CD4-positive, alpha-beta T cell treated with Interleukin-12 subunit alpha and Interleukin-12 subunit beta, for 1 hour (primary cell): ENCODE measurements at regions not wholly inside any gene's neighbourhood (a gene's known extent, or its start where the extent isn't known, plus 50 kb on each side); places are given as distances from the start of the nearest gene placed in this dataset.
"Not testable (repeated sequence)": the region's sequence is repeated elsewhere in the genome, so short reads cannot be mapped to it uniquely, and the experiment has no call there.

Experiments used
- DNase-seq: peaks from one replicate; pipeline ENCODE4 v3.0.0-alpha.2; 2020

DNA sequence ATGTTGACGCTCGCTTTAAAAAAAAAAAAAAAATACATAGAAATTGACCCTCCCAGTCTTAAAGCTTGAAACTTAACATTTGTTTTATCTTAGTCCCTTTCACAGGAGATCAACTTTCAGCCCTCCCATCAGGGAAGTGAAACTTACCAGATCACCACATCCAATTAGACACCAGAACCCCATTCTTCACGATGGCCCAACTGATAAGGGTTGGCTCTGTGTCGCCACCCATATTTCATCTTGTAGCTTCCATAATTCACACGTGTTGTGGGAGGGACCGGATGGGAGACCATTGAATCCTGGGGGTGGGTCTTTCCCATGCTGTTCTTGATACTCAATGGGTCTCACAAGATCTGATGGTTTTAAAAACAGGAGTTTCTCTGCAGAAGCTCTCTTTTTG is 629.4 kb upstream of the KCND2 start:
- no peak for DNase-seq

DNA sequence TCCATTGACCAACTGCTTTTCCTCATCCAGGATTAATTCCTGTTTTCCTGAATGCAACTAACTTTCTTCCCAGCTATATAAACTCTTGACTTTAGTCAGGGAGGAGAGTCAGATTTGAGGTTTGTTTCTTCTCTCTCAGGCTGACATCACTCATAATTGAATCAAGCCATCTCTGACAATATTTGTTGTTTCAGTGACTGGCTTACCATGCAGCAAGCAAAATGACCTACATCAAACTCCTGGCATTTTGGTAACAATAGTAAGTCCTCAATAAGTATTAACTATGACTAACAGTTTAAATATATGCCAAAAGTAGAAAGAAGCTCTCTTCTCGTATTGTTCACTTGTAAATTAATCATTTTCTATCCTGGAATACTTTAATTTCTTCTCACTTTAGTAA is 625.7 kb upstream of the KCND2 start:
- DNase-seq, result no peak

DNA sequence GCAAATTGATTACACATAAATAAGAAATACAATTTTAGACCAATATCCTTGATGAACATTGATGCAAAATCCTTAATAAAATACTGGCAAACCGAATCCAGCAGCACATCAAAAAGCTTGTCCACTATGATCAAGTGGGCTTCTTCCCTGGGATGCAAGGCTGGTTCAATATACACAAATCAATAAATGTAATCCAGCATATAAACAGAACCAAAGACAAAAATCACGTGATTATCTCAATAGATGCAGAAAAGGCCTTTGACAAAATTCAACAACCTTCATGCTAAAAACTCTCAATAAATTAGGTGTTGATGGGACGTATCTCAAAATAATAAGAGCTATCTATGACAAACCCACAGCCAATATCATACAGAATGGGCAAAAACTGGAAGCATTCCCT is 624.2 kb upstream of the KCND2 start:
- not testable (repeated sequence) for DNase-seq

DNA sequence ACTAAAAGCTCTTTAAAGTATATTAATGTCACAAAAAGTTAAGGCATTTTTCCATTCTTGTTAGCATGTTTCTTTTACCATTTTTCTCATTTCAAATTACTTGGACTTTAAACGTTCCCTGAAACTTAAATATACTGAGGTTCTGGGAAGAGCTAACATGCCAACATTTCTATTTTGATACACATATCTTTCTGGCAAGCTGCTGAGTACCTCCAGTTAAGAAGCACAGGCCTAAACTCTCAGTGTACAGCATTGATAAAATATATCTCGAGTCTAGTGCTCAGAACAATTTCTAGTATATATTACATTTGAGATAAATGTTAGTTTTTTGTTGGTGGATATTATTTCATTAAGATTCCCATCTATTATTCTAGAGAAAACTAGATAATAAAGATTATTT is 612.9 kb upstream of the KCND2 start:
- no peak for DNase-seq

DNA sequence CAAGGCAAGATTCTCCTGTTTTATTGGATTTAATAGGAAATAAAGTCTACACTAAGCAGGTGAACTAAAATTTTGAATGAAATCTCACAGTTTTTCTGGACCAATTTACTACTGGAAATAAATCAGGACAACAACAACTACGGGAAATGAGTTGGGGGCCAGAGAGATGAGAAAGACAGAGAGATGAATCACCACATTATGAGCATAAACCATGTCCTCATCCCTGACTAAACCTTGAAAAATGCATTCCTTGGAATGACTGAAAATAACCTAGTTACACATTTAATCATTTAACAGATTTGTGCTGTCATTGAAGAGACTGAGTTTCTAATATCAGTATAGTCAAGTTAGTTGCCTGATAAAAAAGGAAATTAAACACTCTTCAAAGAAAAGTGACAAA is 608.4 kb upstream of the KCND2 start:
- DNase-seq, result no peak

DNA sequence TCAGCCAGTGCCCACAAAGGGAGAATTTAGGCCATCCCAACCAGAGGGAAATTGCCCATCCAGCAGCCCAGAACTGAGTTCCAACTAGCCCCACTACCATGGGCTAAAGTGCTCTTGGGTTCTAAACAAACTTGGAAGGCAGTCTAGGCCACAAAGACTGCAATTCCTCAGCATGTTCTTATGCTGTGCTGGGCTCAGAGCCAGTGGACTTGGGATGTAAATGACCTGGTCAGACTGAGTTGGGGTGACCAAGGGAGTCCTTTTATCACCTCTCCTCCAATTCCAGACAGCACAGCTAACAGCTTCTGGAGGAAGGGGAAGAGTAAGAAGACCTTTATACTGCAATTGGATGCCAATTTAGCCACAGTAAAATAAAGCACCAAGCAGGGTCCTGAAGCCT is 607.2 kb upstream of the KCND2 start:
- no peak for DNase-seq

DNA sequence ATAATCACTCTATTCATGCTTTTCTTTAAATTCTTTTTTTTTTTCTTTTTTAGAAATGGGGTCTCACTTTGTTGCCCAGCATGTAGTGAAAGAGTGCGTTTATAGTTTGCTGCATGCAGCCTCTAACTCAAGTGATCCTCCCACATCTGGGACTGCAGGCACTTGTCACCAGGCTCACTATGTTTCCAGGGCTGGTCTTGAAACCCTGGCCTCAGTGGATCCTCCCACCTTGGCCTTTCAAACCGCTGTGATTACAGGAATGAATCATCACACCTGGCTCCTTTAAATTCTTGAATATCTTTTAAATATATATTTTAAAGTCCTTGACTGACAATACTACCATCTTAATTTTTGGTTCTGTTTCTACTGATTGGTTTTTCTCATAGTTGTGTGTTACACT is 591.6 kb upstream of the KCND2 start:
- no peak for DNase-seq

DNA sequence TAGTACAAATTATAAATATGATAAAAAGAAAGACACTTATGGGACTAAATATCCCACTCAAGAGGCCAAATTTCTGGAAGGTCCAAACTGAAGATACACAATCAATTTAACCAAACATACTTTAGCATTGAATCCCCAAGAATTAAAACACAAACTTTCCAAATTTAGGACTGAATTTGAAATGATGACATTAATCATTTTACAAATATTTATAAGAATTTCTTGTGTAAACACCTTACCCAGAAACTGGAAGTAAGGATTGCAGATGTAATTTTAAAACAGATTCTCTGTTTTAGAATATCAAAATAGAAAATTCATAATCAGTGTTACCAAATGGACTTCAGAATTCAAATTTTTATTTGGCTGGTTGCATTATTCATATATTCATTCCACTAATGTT is 588.2 kb upstream of the KCND2 start:
- DNase-seq, result no peak

DNA sequence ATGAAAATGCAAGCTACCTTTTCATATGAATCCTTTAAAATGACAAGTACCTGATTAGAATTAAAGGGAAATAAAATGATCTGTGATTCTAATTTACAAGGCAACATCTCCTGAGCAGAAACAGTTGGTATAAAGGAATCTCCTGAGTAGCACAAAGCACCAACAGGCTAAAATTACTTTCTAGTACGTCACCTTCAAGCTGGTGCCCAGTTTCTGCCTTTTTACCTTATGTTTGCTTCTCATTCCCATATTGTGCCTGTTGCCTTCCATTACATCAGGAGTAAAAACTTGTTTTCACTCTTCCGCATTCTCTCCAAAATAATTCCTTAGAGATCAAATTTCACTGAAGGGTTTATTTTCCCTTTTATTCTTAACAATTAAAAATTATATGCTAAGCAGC is 587.1 kb upstream of the KCND2 start:
- DNase-seq, result no peak

DNA sequence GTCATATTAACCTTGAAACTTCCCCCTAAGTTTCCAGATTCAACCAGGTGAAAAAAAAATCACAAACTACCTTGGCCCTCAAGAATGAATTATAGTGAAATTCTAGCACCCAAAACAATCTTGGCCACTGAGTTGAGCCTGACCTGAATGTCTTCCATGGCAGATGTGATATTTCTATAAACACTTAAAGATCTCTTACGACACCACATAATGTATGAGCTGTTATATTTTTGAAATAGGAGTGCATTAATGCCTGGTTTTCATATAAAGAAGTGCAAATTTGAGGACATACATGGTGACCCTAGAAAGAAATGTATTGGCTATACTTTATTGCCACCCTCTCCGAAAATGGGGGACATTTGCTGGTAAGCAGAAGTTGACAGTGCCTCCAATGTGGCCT is 584.1 kb upstream of the KCND2 start:
- DNase-seq, result no peak

DNA sequence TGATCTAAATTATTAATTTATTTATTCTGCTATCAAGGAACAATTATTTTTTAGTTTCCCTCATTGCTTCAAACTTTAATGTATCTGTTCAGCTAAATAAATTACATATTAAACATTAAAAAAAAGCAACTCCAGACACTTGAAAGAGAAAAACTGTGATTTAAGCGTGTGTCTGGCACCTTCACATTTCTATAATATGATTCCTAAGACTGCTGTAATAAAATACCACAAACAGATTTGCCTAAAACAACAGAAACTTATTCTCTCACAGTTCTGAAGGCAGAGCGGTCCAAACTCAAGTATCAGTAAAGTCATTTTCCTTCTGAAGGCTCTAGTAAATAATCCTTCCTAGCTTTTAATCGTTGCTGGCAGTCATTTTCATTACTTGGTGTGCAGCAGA is 580.4 kb upstream of the KCND2 start:
- DNase-seq, result no peak

DNA sequence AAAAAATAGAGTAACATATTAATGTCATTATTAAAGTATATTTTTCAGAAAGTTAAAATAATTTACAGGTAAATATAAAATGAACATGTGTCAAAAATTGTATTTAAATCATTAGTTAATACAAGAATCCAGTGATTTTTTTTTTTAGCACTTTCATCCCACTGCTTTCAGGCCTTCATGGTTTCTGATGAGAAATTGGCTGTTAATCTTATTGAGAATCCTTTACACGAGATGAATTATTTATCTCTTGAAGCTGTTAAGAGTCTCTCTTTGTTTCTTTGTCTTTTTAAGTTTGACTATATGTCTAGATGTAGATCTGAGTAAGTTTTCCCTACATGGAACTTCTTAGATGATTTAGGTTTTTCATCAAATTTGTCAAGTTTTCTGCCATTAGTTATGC is 578.5 kb upstream of the KCND2 start:
- DNase-seq, result no peak

DNA sequence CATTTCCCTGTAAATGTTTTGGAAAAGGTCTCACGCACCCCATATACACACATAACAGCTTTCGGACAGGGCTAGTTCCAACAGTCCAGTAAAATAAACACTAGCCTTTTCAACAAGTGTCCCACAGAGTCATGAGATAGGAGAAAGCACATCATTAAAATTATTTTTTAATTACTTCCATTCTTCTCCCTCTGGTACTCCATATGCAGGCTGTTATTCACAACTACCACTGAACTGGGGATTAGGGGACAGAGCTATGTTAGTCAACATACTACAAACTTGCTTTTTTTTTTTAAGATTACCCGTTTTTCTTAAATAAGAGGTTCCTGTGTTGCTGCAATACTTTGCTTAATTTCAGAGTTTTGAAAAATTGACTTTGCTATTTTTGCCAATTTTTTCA is 576.6 kb upstream of the KCND2 start:
- DNase-seq, result no peak

DNA sequence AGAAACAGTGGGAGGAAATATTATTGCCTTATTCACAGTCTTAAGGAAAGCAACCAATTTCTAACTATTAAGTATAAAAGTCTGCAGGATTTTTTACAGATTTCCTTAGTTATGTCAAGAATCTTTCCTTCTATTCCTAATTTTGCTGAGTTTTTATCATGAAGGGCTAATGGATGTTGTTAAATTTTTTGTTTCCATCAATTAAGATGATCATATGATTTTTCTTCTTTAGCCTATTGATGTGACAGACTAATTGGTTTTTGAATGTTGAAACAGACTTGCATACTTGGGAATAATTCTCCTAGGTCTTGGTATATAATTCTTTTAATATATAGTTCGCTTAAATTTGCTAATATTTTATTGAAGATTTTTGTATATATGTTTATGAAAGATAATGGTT is 569.1 kb upstream of the KCND2 start:
- DNase-seq, result no peak

DNA sequence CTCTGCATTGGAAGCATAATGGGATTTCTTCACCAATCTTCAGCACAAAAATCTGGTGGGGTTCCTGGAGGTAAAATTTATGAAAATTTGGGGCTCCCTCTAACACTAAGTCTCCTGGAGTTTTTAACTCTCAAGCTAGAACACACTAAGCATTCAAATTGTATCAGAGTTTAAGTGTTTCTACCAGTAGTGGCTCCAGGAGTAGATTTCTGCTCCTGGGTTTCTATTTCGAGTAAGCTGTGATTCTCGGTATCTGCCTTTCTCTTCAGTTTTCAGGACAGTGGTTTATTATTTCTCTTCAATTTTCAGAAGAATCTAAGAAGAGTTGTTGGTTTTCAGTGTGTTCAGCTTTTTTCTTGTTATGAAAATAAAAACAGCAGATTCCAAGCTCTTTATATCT is 566.4 kb upstream of the KCND2 start:
- DNase-seq, result no peak

DNA sequence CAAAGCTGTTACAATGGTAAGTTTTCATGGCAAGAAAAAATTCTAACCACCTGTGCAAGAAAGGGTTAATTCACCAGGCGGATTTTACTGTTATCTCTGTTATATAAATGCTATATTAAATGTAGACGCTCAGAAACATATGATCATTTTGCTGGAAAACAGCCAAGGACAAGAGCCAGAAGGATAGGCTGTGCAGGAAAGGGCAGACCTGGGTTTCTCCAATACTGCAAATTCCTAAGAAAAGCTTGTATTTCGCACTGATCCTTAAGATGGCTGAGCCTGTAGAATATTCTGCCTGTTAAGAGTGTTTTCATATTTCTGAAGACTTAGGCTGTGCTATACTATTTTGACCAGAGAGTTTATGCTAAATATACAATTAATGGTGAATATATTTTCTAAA is 564.1 kb upstream of the KCND2 start:
- no peak for DNase-seq

DNA sequence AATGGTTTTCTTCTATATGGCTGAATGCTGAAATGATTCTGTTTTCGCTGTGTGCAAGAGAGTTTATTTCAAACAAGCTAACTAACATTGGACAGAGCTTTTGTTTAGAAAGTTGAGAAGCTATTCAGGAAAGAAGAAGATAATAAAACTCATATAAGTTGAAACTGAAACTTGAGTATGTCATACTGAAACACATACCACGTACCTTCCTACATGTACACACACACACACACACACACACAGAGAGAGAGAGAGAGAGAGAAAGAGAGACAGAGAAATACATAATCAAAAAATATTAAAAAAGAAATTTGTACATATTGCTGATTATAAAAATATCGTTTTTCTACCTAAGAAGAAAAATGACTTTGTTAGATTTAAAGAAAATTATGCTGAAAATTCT is 561.9 kb upstream of the KCND2 start:
- DNase-seq, result no peak

DNA sequence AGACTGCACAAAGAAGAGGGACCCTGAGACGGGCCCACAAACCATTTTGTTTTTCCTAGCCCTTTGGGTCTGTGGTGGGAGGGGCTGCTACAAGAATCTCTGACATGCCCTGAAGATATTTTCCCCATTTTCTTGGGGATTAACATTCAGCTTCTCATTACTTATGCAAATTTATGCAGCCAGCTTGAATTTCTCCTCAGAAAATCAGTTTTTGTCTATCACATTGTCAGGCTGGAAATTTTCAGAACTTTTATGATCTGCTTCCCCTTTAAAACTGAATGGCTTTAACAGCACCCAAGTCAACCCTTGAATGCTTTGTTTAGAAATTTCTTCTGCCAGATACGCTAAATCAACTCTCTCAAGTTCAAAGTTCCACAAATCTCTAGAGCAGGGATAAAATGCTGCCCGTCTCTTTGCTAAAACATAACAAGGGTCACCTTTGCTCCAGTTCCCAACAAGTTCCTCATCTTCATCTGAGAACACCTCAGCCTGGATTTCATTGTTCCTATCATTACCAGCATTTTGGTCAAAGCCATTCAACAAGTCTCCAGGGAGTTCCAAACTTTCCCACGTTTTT is 560.0 kb upstream of the KCND2 start:
- no peak for DNase-seq

DNA sequence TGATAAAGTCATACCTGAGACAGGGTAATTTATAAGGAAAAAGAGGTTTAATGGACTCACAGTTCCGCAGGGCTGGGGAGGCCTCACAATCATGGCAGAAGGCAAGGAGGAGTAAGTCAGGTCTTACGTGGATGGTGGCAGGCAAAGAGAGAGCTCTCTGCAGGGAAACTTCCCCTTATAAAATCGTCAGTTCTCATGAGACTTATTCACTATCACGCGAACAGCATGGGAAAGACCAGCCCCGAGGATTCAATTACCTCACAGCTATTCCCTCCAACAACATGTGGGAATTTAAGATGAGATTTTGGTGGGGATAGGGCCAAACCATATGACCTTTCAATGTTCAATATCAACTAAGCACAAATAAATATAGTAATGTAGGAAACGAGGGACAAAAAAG is 559.4 kb upstream of the KCND2 start:
- DNase-seq, result no peak

DNA sequence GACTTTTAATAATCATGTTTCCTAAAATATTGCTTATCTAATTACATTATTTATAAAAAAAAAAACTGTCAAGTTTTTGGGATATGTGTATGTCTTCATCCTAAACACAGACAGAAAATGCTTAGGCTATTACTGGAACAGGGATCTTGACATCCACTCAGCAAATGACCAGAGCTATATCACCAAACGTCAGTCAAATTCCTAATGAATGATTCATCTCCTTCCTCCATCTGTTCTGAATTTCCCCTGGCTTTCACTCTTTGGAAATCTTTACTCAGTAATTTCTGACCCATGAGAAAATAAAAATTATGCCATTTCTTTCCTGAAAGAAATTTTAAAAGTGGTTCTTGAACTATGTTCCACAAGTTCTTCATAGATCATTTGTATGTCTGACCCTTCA is 552.4 kb upstream of the KCND2 start:
- DNase-seq, result no peak

DNA sequence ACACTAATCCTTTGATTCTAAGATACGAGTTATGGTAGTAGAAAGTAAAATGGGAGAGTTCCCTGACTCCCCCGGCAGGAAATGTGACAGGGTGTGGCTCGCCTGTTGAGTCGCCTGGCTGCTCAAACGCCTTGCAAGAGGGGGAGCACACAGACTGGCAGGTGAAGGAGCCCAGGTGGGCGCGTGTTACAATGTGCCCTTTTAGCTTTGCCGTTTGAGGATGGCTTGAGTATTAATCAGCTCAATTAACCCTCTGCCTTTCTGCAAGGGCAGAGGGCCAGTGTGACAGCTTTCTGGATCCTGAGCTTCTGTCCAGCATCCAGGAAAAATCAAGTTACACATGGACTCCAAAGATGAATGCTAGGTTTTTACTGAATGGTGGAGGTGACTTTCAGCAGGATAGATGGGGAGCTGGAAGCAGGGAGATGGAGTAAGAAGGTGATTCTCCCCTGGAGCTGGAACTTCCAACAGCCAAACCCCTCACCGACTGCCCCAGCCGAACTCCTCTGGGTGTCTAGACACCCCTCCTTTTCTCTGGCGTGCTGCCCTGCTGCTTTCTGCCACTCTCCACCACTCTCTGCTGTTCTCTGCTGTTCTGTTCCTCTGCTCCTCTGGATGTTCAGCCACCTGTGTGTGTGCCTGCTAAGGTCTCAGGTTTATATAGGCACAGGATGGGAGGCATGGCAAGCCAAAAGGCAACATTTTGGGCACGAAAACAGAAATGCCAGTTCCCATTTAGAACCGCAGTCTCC is 548.8 kb upstream of the KCND2 start:
- no peak for DNase-seq

DNA sequence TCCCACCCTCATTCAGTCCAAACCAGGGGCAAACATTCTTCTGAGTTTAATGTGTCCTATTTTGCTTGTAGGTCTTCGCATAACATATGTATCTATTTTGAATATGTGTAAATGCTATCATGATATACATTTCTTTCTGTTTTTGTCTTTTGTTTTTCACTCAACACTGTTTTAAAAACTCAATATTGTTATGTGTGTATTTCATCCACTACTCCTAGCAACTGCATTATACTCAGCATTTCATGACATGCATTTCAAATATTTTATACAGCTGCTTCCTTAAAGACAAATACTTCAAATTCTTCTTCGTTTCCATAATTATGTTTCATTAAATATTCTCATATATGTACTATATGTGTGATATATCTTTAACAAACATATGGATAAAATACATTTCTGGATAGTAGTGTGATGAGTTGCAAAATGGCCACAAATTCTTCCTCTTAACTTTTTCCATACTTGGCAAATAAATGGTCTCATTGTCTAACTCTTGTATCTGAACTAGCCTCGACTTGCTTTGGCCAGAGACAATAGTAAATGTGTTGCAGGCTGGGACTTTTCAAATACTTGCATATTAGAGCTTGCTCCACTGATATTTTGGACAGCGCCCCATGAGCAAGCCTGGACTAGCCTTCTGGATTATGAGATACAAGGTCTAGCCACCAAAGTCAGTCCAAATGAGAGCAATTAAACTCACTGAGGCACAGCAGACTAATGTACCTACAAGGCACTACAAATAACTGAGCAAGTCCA is 539.7 kb upstream of the KCND2 start:
- DNase-seq, result no peak

DNA sequence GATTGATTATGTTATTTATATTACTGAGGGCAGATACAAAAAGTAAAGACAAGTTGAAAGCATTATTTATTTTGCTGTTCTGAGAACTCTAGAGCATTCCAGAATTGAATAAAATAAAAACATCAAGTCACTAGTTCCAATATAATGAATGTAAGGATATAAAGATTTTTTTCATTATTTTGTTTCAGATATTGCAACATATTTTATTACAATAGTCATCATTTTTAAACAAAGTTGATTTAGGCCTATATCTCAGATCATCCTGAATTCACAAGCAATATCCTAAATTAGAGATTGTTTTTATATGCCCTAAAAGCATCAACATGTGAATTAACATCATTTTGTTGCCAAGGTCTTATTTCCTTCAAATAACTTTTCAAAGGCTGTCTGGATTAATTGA is 535.6 kb upstream of the KCND2 start:
- DNase-seq, result no peak

DNA sequence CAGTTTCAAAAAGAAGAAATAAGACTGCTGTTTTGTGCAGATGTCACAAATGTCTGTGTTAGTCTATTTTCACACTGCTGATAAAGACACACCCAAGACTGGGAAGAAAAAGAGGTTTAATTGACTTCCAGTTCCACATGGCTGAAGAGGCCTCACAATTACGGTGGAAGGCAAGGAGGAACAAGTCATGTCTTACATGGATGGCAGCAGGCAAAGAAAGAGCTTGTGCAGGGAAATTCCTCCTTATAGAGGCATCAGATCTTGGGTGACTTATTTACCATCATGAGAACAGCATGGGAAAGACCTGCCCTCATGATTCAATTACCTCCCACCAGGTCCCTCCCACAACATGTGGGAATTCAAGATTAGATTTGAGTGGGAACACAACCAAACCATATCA is 527.7 kb upstream of the KCND2 start:
- DNase-seq, result not testable (repeated sequence)
